ENCODE measurements at regions not wholly inside any gene's neighbourhood (a gene's known extent, or its start where the extent isn't known, plus 50 kb on each side); places are given as distances from the start of the nearest gene placed in this dataset.

DNA sequence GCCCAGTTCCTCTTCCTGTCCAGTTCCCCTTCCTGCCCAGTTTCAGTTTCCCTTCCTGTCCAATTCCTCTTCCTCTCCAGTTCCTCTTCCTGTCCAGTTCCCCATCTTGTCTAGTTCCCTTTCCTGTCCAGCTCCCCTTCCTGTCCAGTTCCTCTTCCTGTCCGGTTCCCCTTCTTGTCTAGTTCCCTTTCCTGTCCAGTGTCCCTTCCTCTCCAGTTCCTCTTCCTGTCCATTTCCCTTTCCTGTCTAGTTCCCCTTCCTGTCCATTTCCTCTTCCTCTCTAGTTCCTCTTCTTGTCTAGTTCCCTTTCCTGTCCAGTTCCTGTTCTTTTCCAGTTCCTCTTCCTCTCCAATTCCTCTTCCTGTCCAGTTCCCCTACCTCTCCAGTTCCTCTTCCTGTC is 68.1 kb upstream of the ADCY1 start:
- no peak overlapping the region for H3K4me3 ChIP-seq (replicated peaks in 1 of 2; ENCODE audit: low read depth in 1 of 2, low read length in 2 of 2)
- POLR2A ChIA-PET = no interaction called here
- RAD21 ChIA-PET (ENCODE audit: low non-redundant PET in 1 of 2, low total read pairs in 2 of 2, uncharacterized antibody in 2 of 2, unreplicated experiment in 2 of 2) = no interaction called here
- H4K20me1 ChIP-seq (ENCODE audit: insufficient read depth) = no peaks in the 10 kb centered on the region
- DNase-seq (ENCODE audit: low read depth, low spot score) (no peak), ATAC-seq (no peak)
- H2AFZ ChIP-seq (ENCODE audit: low read depth, low read length, poor library complexity, severe bottlenecking) = no peak overlapping the region
- H3K9ac ChIP-seq (ENCODE audit: low read length) = no peak overlapping the region
- no peaks in the 10 kb centered on the region for H3K36me3 ChIP-seq (ENCODE audit: control insufficient read depth in 1 of 2, insufficient read depth in 2 of 2, low read length in 2 of 2)
- peaks cover 0 to 9% of the 10 kb centered on the region in 2 experiments; a peak in 1 of 4 replicates for H3K9me3 ChIP-seq (ENCODE audit: control insufficient read depth in 1 of 2, insufficient read depth in 1 of 2, low read depth in 1 of 2, low read length in 2 of 2)
- intact Hi-C loops (cut with micrococcal nuclease) = no loop called here
- no peaks in the 10 kb centered on the region for H3K27me3 ChIP-seq (ENCODE audit: insufficient read depth, low read length)
- no peak overlapping the region for H3K4me2 ChIP-seq (ENCODE audit: low read length)
- no TSS peak for BruUV-seq (replicated peaks)
- H3K27ac ChIP-seq (ENCODE audit: low read depth, low read length) = no peak overlapping the region
- H3K4me1 ChIP-seq (ENCODE audit: control insufficient read depth in 1 of 2, insufficient read depth in 2 of 2, low read length in 2 of 2) = no peaks in the 10 kb centered on the region
- H3K9me2 ChIP-seq (ENCODE audit: insufficient read depth) = no peaks in the 10 kb centered on the region
- TF ChIP-seq ZFX (IDR thresholded peaks at IDR 0.05) (no peak), JUND (IDR thresholded peaks at IDR 0.05) (no peak), SRF (IDR thresholded peaks at IDR 0.05; ENCODE audit: low read depth) (no peak), CTCF (IDR thresholded peaks at IDR 0.05 in 2 of 3, conservative IDR thresholded peaks at IDR 0.05 in 1 of 3; ENCODE audit: borderline replicate concordance in 1 of 3, insufficient read depth in 1 of 3, low read depth in 2 of 3, low read length in 2 of 3) (no peak), FOSL1 (IDR thresholded peaks at IDR 0.05; ENCODE audit: low read depth) (no peak), RAD21 (IDR thresholded peaks at IDR 0.05; ENCODE audit: low read depth) (no peak), ATF3 (IDR thresholded peaks at IDR 0.05) (no peak), MAX (IDR thresholded peaks at IDR 0.05) (no peak), EGR1 (IDR thresholded peaks at IDR 0.05; ENCODE audit: low read depth) (no peak), CBX3 (IDR thresholded peaks at IDR 0.05; ENCODE audit: low read depth) (no peak), POLR2A (IDR thresholded peaks at IDR 0.05; ENCODE audit: borderline replicate concordance, extremely low read depth, insufficient read depth, insufficient read length) (no peak), CEBPB (IDR thresholded peaks at IDR 0.05; ENCODE audit: low read depth) (no peak), YY1 (IDR thresholded peaks at IDR 0.05; ENCODE audit: extremely low read depth, insufficient replicate concordance, low read depth, low read length) (no peak), ELF1 (IDR thresholded peaks at IDR 0.05; ENCODE audit: borderline replicate concordance, low read depth) (no peak), POLR2AphosphoS5 (IDR thresholded peaks at IDR 0.05; ENCODE audit: low read depth, low read length) (no peak), SIN3A (IDR thresholded peaks at IDR 0.05; ENCODE audit: low read depth) (no peak), SP1 (IDR thresholded peaks at IDR 0.05; ENCODE audit: low read depth) (no peak)
- TF ChIP-seq, protein P1, sequence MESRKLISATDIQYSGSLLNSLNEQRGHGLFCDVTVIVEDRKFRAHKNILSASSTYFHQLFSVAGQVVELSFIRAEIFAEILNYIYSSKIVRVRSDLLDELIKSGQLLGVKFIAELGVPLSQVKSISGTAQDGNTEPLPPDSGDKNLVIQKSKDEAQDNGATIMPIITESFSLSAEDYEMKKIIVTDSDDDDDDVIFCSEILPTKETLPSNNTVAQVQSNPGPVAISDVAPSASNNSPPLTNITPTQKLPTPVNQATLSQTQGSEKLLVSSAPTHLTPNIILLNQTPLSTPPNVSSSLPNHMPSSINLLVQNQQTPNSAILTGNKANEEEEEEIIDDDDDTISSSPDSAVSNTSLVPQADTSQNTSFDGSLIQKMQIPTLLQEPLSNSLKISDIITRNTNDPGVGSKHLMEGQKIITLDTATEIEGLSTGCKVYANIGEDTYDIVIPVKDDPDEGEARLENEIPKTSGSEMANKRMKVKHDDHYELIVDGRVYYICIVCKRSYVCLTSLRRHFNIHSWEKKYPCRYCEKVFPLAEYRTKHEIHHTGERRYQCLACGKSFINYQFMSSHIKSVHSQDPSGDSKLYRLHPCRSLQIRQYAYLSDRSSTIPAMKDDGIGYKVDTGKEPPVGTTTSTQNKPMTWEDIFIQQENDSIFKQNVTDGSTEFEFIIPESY (IDR thresholded peaks at IDR 0.05; ENCODE audit: extremely low read depth, insufficient replicate concordance, low read length) = no peak
- no peaks in the 10 kb centered on the region for H3K79me2 ChIP-seq (ENCODE audit: insufficient read depth, low read length)
- CTCF ChIA-PET = no interaction called here

Measured in HCT116 (cell line).